ENCODE measurements at regions not wholly inside any gene's neighbourhood (a gene's known extent, or its start where the extent isn't known, plus 50 kb on each side); places are given as distances from the start of the nearest gene placed in this dataset.

GRCh38 chr12:132439333-132439904, 50.5 kb upstream of the FBRSL1 start:
- Histone ChIP-seq H3K9me3 (no peaks in the 10 kb centered on the region), H3K27me3 (replicated peaks; ENCODE audit: control insufficient read depth, insufficient read depth, low read length) (no peaks in the 10 kb centered on the region), H3K4me1 (peaks cover 7% of the 10 kb centered on the region; the same call in 1 of the 2 replicates), H3K36me3 (ENCODE audit: control insufficient read depth, insufficient read depth, low read length) (no peaks in the 10 kb centered on the region), H3K4me3 (ENCODE audit: low read depth, low read length) (no peak overlapping the region)
- no peaks in the 10 kb centered on the region for H3K9me3 Mint-ChIP-seq (ENCODE audit: unreplicated experiment)
- ChIA-PET CTCF (interaction anchor here (0.7 kb wide), 1 partner anchor 84 kb away, joined by 3 read pairs; no protein-coding TSS in a partner anchor), POLR2A (no interaction called here)
- no peak overlapping the region for H3K27ac Mint-ChIP-seq (ENCODE audit: unreplicated experiment)
- no peak for TF ChIP-seq CTCF (IDR thresholded peaks at IDR 0.05; ENCODE audit: insufficient read depth in 1 of 2, low read depth in 1 of 2, low read length in 1 of 2, severe bottlenecking in 1 of 2, unreplicated experiment in 1 of 2)
- DNase-seq: no peak
- peaks cover 3% of the 10 kb centered on the region for H3K27me3 Mint-ChIP-seq (ENCODE audit: insufficient read depth, unreplicated experiment)
- no peak overlapping the region for H3K4me3 Mint-ChIP-seq (ENCODE audit: unreplicated experiment)
- H3K4me1 Mint-ChIP-seq (ENCODE audit: low read depth, unreplicated experiment): peaks cover 13% of the 10 kb centered on the region
- intact Hi-C loops (cut with micrococcal nuclease; ENCODE audit: unreplicated experiment): no loop called here
- no peaks in the 10 kb centered on the region for H3K36me3 Mint-ChIP-seq (ENCODE audit: insufficient read depth, unreplicated experiment)
- BruUV-seq (replicated peaks): no TSS peak

GRCh38 chr12:132438726-132439125, 51.2 kb upstream of the FBRSL1 start:
- Histone ChIP-seq H3K4me1 (peaks cover 7% of the 10 kb centered on the region; the same call in 1 of the 2 replicates), H3K4me3 (ENCODE audit: low read depth, low read length) (no peak overlapping the region), H3K36me3 (ENCODE audit: control insufficient read depth, insufficient read depth, low read length) (no peaks in the 10 kb centered on the region), H3K9me3 (no peaks in the 10 kb centered on the region), H3K27me3 (replicated peaks; ENCODE audit: control insufficient read depth, insufficient read depth, low read length) (no peaks in the 10 kb centered on the region)
- no peaks in the 10 kb centered on the region for H3K36me3 Mint-ChIP-seq (ENCODE audit: insufficient read depth, unreplicated experiment)
- peaks cover 13% of the 10 kb centered on the region for H3K4me1 Mint-ChIP-seq (ENCODE audit: low read depth, unreplicated experiment)
- H3K4me3 Mint-ChIP-seq (ENCODE audit: unreplicated experiment): no peak overlapping the region
- no peak for TF ChIP-seq CTCF (IDR thresholded peaks at IDR 0.05; ENCODE audit: insufficient read depth in 1 of 2, low read depth in 1 of 2, low read length in 1 of 2, severe bottlenecking in 1 of 2, unreplicated experiment in 1 of 2)
- intact Hi-C loops (cut with micrococcal nuclease; ENCODE audit: unreplicated experiment): no loop called here
- ChIA-PET CTCF (interaction anchor here (0.6 kb wide), 1 partner anchor 28 kb away, joined by 3 read pairs; no protein-coding TSS in a partner anchor), POLR2A (no interaction called here)
- no TSS peak for BruUV-seq (replicated peaks)
- no peak overlapping the region for H3K27ac Mint-ChIP-seq (ENCODE audit: unreplicated experiment)
- H3K9me3 Mint-ChIP-seq (ENCODE audit: unreplicated experiment): no peaks in the 10 kb centered on the region
- no peak for DNase-seq
- peaks cover 3% of the 10 kb centered on the region for H3K27me3 Mint-ChIP-seq (ENCODE audit: insufficient read depth, unreplicated experiment)

GRCh38 chr12:132437943-132438700, 51.8 kb upstream of the FBRSL1 start:
- ChIA-PET CTCF (interaction anchor here (0.6 kb wide), 1 partner anchor 27 kb away, joined by 3 read pairs; no protein-coding TSS in a partner anchor), POLR2A (no interaction called here)
- H3K9me3 ChIP-seq: no peaks in the 10 kb centered on the region
- peaks cover 3% of the 10 kb centered on the region for H3K27me3 Mint-ChIP-seq (ENCODE audit: insufficient read depth, unreplicated experiment)
- H3K4me3 ChIP-seq (ENCODE audit: low read depth, low read length): no peak overlapping the region
- H3K4me1 ChIP-seq: peaks cover 7% of the 10 kb centered on the region; the same call in 1 of the 2 replicates
- BruUV-seq (replicated peaks): no TSS peak
- H3K36me3 Mint-ChIP-seq (ENCODE audit: insufficient read depth, unreplicated experiment): no peaks in the 10 kb centered on the region
- no peak for TF ChIP-seq CTCF (IDR thresholded peaks at IDR 0.05; ENCODE audit: insufficient read depth in 1 of 2, low read depth in 1 of 2, low read length in 1 of 2, severe bottlenecking in 1 of 2, unreplicated experiment in 1 of 2)
- no peak overlapping the region for H3K4me3 Mint-ChIP-seq (ENCODE audit: unreplicated experiment)
- peaks cover 13% of the 10 kb centered on the region for H3K4me1 Mint-ChIP-seq (ENCODE audit: low read depth, unreplicated experiment)
- no peaks in the 10 kb centered on the region for H3K27me3 ChIP-seq (replicated peaks; ENCODE audit: control insufficient read depth, insufficient read depth, low read length)
- no peak for DNase-seq
- H3K27ac Mint-ChIP-seq (ENCODE audit: unreplicated experiment): no peak overlapping the region
- no peaks in the 10 kb centered on the region for H3K36me3 ChIP-seq (ENCODE audit: control insufficient read depth, insufficient read depth, low read length)
- no peaks in the 10 kb centered on the region for H3K9me3 Mint-ChIP-seq (ENCODE audit: unreplicated experiment)
- intact Hi-C loops (cut with micrococcal nuclease; ENCODE audit: unreplicated experiment): no loop called here

Measured in Caco-2 (cell line).